ENCODE measurements at regions not wholly inside any gene's neighbourhood (a gene's known extent, or its start where the extent isn't known, plus 50 kb on each side); places are given as distances from the start of the nearest gene placed in this dataset.

DNA sequence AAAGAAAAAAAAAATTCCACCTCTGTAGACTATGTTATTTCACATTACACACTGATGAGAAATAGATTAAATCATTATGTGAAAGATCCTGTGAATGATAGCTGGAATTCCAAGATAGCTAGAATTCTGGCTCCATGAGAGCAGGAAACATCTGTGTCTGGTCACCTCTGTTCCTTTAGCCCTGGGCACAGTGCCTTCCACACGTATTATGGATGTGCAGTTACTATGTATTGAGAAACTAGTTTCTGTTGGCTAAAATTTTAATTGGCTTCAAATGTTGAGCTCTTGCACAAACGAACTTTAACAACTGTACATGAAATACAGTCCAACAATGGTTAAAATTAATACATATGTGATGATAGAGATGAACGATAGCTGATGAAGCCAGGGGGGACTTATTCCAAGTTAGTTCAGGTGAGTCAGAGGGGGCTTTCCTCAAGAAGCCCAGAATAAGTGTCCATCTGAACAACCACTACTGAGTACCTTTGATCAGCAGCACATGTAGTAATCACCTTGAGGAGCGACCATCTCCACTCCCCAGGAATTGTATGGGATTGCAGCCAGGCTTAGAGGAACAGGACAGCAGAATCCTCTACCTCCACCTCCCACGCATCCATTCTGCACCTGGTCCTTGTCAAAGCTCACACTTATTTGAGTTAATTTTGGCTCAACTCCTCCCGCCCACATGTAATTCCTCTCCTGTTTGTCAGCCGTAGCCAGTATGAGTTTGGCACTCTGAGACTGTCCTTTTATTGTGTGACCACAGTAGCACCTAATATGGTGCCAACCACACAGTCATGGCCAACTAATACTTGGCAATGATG is 68.6 kb downstream of the NABP1 start:
- TF ChIP-seq, protein P1, sequence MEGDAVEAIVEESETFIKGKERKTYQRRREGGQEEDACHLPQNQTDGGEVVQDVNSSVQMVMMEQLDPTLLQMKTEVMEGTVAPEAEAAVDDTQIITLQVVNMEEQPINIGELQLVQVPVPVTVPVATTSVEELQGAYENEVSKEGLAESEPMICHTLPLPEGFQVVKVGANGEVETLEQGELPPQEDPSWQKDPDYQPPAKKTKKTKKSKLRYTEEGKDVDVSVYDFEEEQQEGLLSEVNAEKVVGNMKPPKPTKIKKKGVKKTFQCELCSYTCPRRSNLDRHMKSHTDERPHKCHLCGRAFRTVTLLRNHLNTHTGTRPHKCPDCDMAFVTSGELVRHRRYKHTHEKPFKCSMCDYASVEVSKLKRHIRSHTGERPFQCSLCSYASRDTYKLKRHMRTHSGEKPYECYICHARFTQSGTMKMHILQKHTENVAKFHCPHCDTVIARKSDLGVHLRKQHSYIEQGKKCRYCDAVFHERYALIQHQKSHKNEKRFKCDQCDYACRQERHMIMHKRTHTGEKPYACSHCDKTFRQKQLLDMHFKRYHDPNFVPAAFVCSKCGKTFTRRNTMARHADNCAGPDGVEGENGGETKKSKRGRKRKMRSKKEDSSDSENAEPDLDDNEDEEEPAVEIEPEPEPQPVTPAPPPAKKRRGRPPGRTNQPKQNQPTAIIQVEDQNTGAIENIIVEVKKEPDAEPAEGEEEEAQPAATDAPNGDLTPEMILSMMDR (IDR thresholded peaks at IDR 0.05 in 4 of 5, conservative IDR thresholded peaks at IDR 0.05 in 1 of 5), result no peak
- TF ChIP-seq POLR2A (IDR thresholded peaks at IDR 0.05), result no peak
